Tibial nerve (tissue), 4 donors: ENCODE measurements at regions not wholly inside any gene's neighbourhood (a gene's known extent, or its start where the extent isn't known, plus 50 kb on each side); places are given as distances from the start of the nearest gene placed in this dataset.

ENCODE experiments used
- DNase-seq, 2 donors: peaks; one replicate each; pipeline ENCODE4 v3.0.0-alpha.2; 2019; ENCODE audit warnings: low spot score in 2 of 2
- H3K27ac ChIP-seq, 4 donors: fragments of 200-600 bp; sonication (generic) in 3 of 4; one replicate each; pipeline ENCODE4 v1.5.1; 2017 to 2019; ENCODE audit warnings: mild to moderate bottlenecking in 1 of 4
- H3K27me3 ChIP-seq, 2 donors: fragments of 200-600 bp; sonication (generic) in 1 of 2; one replicate each; pipeline versions ENCODE4 v1.5.1 to v1.6.0; 2017 to 2019
- H3K36me3 ChIP-seq, 3 donors: fragments of 200-600 bp; sonication (generic); one replicate each; pipeline ENCODE4 v1.5.1; 2018 to 2019
- H3K4me1 ChIP-seq, 4 donors: fragments of 200-600 bp; sonication (generic) in 3 of 4; one replicate each; pipeline ENCODE4 v1.5.1; 2017 to 2019
- H3K4me3 ChIP-seq, 4 donors: fragments of 200-600 bp; sonication (generic) in 3 of 4; one replicate each; pipeline ENCODE4 v1.5.1; 2017 to 2019; ENCODE audit warnings: mild to moderate bottlenecking in 1 of 4, moderate library complexity in 1 of 4
- H3K9me3 ChIP-seq, 4 donors: fragments of 200-600 bp; sonication (generic) in 3 of 4; one replicate each; pipeline ENCODE4 v1.5.1; 2017 to 2019
- EP300 ChIP-seq, 2 donors: sonication (generic); formaldehyde crosslinking; IDR thresholded peaks; one replicate each; pipeline ENCODE4 v1.6.1; 2017; ENCODE audit warnings: antibody characterized with exemption in 2 of 2, mild to moderate bottlenecking in 1 of 2
- POLR2A ChIP-seq, 2 donors: fragments of 450-650 bp; IDR thresholded peaks; one replicate each; pipeline ENCODE4 v1.6.1; 2017; ENCODE audit warnings: antibody characterized with exemption in 2 of 2, mild to moderate bottlenecking in 2 of 2, moderate library complexity in 2 of 2
- WGBS, 2 donors: methylation state at CpG; one replicate each; pipeline ENCODE4 v1.1.5; 2018; 5-methylcytosine and 5-hydroxymethylcytosine counted together
- TF ChIP-seq, protein P1 (sequence below), 5 experiments: fragments of 200-600 bp in 3 of 5; fragments of 450-650 bp in 2 of 5; sonication (generic) in 3 of 5; IDR thresholded peaks; one replicate each; pipeline ENCODE4 v1.5.1; 2016 to 2019; ENCODE audit warnings: antibody characterized with exemption in 5 of 5, mild to moderate bottlenecking in 3 of 5, moderate library complexity in 2 of 5

DNA sequence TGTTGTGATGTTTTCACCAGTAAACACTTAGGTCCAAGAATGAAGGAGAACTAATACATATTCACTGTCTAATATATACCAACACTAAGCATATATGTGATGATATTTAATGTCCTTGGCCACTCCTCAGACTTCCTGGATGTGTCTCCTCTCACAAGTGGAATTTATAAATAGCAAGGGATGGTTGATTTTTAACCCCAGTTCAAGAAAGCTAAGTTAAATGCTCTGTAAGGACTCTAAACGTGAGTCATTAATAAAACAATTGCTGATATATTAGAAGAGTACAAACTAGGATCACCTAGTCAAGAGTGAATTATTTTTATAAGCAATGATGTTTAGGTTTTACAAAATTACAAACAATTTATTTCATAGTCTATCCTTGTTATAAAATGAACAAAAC lies 355.9 kb upstream of the TMEM229A start:
- DNase-seq: no peak
- Histone ChIP-seq H3K27me3 (no peaks in the 10 kb centered on the region), H3K9me3 (no peaks in the 10 kb centered on the region), H3K36me3 (no peaks in the 10 kb centered on the region), H3K4me3 (no peak overlapping the region), H3K27ac (no peak overlapping the region), H3K4me1 (no peaks in the 10 kb centered on the region)
- 59 to 60% methylated on average over 1 of the region's 1 CpG for WGBS, 2 donors
- TF ChIP-seq, protein P1, sequence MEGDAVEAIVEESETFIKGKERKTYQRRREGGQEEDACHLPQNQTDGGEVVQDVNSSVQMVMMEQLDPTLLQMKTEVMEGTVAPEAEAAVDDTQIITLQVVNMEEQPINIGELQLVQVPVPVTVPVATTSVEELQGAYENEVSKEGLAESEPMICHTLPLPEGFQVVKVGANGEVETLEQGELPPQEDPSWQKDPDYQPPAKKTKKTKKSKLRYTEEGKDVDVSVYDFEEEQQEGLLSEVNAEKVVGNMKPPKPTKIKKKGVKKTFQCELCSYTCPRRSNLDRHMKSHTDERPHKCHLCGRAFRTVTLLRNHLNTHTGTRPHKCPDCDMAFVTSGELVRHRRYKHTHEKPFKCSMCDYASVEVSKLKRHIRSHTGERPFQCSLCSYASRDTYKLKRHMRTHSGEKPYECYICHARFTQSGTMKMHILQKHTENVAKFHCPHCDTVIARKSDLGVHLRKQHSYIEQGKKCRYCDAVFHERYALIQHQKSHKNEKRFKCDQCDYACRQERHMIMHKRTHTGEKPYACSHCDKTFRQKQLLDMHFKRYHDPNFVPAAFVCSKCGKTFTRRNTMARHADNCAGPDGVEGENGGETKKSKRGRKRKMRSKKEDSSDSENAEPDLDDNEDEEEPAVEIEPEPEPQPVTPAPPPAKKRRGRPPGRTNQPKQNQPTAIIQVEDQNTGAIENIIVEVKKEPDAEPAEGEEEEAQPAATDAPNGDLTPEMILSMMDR (IDR thresholded peaks at IDR 0.05): no peak
- TF ChIP-seq EP300 (IDR thresholded peaks at IDR 0.05) (no peak), POLR2A (IDR thresholded peaks at IDR 0.05) (no peak)

GRCh38 chr7:124387056-124387455 lies 354.2 kb upstream of the TMEM229A start:
- Histone ChIP-seq H3K4me1 (no peaks in the 10 kb centered on the region), H3K9me3 (no peaks in the 10 kb centered on the region), H3K27ac (no peak overlapping the region), H3K4me3 (no peak overlapping the region), H3K36me3 (no peaks in the 10 kb centered on the region), H3K27me3 (no peaks in the 10 kb centered on the region)
- no peak for DNase-seq
- TF ChIP-seq, protein P1 (IDR thresholded peaks at IDR 0.05): no peak
- TF ChIP-seq EP300 (IDR thresholded peaks at IDR 0.05): no peak
- TF ChIP-seq POLR2A (IDR thresholded peaks at IDR 0.05): no peak
- 68 to 70% methylated on average over 4 of the region's 4 CpGs for WGBS, 2 donors

GRCh38 chr7:124379296-124379695 lies 346.4 kb upstream of the TMEM229A start:
- 70 to 79% methylated on average over 1 of the region's 1 CpG for WGBS, 2 donors
- Histone ChIP-seq H3K36me3 (no peaks in the 10 kb centered on the region), H3K27me3 (no peaks in the 10 kb centered on the region), H3K27ac (no peak overlapping the region), H3K9me3 (no peaks in the 10 kb centered on the region), H3K4me3 (no peak overlapping the region), H3K4me1 (no peaks in the 10 kb centered on the region)
- no peak for DNase-seq
- TF ChIP-seq, protein P1 (IDR thresholded peaks at IDR 0.05): no peak
- TF ChIP-seq EP300 (IDR thresholded peaks at IDR 0.05) (no peak), POLR2A (IDR thresholded peaks at IDR 0.05) (no peak)

- H3K9me3 ChIP-seq: no peaks in the 10 kb centered on the region
- no peak for TF ChIP-seq EP300 (IDR thresholded peaks at IDR 0.05)
- no peak for TF ChIP-seq POLR2A (IDR thresholded peaks at IDR 0.05)
- TF ChIP-seq, protein P1 (IDR thresholded peaks at IDR 0.05): no peak
- no peaks in the 10 kb centered on the region for H3K27me3 ChIP-seq
- H3K36me3 ChIP-seq: no peaks in the 10 kb centered on the region
- H3K27ac ChIP-seq: no peak overlapping the region
- H3K4me1 ChIP-seq: no peaks in the 10 kb centered on the region
- WGBS, 2 donors: 47 to 51% methylated on average over 4 of the region's 4 CpGs
- H3K4me3 ChIP-seq: no peak overlapping the region
- DNase-seq: no peak
Measured at GRCh38 chr7:124376111-124376510, 343.2 kb upstream of the TMEM229A start.

DNA sequence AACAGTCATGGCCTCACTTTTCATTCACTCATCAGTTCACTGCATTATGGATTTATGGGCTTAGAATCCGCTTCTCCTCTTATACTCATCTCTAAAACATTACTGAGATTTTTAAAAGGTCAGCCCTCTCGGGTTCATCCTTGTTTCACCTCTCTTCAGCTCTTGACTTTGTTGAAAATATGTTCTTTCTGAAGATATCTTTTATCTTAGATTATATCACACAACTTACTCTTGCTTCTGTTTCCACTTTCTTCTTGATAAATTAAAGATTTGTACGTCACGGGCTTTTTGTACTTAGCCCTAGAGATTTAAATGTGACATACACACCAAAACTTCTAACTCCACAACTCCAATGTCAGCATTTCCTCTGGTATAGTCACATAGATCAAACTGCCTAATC lies 342.5 kb upstream of the TMEM229A start:
- Histone ChIP-seq H3K36me3 (no peaks in the 10 kb centered on the region), H3K27me3 (no peaks in the 10 kb centered on the region), H3K27ac (no peak overlapping the region), H3K9me3 (no peaks in the 10 kb centered on the region), H3K4me1 (no peaks in the 10 kb centered on the region), H3K4me3 (no peak overlapping the region)
- WGBS, 2 donors: 70 to 76% methylated on average over 4 of the region's 4 CpGs
- DNase-seq: no peak
- TF ChIP-seq POLR2A (IDR thresholded peaks at IDR 0.05) (no peak), EP300 (IDR thresholded peaks at IDR 0.05) (no peak)
- TF ChIP-seq, protein P1 (IDR thresholded peaks at IDR 0.05): no peak
